ENCODE measurements at regions not wholly inside any gene's neighbourhood (a gene's known extent, or its start where the extent isn't known, plus 50 kb on each side); places are given as distances from the start of the nearest gene placed in this dataset.
"Not testable (repeated sequence)": the region's sequence is repeated elsewhere in the genome, so short reads cannot be mapped to it uniquely, and the experiment has no call there.

DNA sequence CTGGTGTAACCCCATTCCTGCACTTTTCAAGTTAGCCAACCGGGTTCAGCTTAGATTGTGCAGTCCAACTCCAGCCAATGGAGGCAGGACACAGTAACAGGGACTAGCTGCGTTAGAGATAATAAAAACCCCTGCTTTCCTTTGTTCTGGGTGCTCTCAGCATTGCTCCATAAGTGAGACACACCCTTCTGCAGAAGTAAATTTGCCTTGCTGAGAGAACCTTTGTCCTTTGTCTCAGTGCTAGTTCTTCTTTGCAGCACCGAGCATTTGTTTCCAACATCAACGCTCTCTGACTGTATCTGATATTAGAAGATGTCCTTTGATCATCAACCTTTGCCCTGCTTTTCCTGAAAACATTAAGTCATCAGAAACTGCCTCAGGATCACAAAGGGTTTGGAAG is 169.5 kb upstream of the OR13F1 start:
- no peak for DNase-seq

DNA sequence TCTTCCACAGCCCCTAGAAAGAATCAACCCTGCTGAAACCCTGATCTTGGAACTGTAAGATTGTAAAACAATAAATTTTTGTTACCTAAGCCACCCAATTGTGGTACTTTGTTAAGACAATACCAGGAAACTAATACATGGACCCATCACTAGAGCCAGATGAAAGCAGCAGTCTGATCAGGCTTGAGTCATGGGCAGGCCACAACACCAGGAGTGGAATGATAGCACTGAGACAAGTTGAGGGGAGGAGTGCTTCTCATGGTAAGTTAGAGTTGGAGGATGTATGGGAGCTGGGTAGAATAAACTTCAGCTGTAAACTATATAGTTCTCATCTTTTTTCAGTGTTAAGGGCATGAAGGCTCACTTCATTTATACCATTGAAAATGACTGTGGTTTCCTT is 164.4 kb upstream of the OR13F1 start:
- DNase-seq = no peak

DNA sequence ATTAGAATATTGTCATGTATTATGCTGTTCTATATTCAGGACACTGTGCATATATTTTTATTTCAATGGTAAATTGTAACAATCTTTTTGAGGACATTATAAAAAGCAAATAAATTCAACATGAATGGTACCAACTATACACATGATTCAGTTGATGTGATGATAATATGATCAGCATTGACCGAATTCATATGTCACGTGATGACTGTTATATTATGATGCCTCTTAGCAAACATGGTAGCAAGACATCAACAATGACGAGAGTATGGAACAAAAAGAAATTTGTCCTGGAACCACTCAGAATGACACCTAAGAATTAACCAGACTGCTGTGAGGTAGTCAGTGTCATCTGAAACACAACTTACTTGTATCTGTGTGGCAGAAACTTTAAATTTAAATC is 161.5 kb upstream of the OR13F1 start:
- DNase-seq = no peak

DNA sequence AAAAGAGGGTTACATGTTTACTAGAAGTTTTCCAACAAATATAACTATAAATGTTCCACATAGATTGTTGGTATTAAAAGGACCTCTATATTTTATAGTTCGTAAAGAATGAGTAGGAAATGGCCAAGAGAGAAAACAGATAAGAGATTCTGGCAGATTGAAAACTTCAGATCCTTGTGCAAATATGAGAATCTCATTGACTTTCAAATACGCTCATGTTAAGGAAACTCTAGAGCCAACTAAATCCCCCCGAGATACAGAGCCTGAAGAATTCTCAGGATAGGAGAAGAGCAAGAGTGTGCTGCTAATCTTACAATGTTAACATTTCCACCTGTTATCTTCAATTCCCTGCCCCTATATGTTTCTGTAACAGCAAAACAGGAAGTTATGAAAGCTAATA is 159.0 kb upstream of the OR13F1 start:
- no peak for DNase-seq

DNA sequence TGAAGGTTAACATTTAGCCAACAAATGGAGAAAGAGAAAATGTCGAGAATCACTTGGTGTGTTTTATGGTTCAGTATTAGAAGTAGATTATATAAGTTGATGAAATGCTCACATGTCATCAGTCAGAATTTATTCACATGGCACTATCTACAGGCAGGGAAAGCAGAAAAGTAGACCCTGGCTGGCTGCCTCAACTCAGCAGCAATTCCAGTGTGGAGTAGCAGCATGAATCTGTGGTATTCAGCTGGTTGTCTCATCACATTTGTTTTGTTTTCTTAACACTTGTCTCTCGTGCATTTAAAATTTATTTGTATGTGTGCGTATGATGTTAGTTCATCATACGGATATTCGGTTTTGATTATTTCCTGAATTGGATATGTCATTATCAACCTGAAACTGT is 153.5 kb upstream of the OR13F1 start:
- DNase-seq = no peak

DNA sequence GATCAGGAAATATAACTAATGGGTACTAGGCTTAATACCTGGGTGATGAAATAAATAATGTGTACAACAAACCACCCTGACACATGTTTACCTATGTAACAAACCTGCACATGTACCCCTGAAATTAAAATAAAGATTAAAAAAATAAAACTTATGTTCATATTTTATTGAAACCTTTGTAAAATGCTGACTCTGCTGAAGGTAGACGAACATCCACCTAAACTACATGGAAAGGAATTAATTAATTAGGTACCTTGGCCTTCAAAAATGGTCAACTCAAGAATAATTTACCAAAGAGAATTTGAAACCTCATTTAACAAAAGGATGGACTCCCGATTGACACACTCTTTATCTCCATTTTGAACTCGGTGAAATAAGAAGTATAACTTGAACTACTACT is 152.3 kb upstream of the OR13F1 start:
- DNase-seq = no peak

DNA sequence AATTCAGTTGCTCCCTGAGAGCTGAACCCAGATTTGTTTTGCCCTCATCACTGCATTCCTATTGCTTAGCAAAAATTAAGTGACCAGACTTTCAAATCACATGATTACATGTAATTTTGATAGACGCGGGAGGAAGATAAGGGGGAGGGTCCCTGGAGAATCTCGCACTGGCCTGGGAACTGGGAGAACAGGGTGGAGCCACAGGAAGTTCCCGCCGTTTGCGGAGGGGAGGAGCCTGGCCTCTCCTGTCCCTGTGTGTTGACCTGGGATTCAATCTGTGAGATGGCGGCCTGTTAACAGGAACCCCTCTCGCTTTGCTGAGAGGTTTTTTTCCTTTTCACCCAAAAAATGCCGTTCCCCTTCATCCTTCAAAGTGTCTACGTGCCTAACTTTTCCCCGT is 142.9 kb upstream of the OR13F1 start:
- DNase-seq = no peak

DNA sequence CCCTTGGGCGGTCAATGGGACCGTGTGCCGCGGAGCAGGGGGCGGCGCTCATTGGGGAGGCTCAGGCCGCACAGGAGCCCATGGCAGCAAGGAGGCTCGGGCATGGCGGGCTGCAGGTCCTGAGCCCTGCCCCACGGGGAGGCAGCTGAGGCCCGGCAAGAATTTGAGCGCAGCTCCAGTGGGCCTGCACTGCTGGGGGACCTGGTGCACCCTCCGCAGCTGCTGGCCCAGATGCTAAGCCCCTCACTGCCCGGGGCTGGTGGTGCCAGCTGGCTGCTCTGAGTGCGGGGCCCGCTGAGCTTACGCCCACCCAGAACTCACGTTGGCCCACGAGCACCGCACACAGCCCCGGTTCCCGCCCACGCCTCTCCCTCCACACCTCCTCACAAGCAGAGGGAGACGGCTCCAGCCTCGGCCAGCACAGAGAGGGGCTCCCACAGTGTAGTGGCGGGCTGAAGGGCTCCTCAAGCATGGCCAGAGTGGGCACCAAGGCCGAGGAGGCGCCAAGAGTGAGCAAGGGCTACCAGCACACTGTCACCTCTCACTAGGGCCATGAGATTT is 141.1 kb upstream of the OR13F1 start:
- DNase-seq = no peak

DNA sequence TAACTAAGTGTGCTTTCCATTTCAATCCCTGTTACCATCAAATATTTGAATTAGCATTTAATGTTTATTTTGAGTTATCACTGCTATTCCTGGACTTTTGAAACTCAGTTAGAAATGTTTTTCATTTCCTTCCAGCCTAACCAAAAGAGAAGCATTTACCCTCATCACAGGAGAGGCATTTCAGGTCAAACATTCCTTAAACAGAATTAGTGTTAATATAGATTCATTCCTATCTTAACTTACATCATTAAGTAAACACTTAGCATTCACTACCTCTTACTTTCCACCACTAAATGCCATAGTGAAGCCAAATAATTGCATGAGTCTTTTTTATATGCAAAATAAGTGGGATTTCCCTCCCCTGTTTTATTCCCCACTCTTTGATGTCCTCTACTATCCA is 136.6 kb upstream of the OR13F1 start:
- DNase-seq = no peak

DNA sequence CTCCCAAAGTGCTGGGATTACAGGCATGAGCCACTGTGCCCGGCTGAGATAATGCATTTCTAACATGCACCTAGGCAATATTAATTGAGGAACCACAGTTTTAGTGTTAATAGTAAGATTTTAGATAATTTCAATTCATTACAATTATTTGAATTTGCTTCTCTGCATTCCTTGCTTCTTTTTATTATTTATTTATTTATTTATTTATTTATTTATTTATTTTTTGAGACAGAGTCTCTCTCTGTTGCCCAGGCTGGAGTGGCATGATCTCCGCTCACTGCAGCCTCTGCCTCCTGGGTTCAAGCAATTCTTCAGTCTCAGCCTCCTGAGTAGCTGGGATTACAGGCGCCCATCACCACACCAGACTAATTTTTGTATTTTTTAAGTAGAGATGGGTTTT is 135.7 kb upstream of the OR13F1 start:
- DNase-seq = not testable (repeated sequence)

DNA sequence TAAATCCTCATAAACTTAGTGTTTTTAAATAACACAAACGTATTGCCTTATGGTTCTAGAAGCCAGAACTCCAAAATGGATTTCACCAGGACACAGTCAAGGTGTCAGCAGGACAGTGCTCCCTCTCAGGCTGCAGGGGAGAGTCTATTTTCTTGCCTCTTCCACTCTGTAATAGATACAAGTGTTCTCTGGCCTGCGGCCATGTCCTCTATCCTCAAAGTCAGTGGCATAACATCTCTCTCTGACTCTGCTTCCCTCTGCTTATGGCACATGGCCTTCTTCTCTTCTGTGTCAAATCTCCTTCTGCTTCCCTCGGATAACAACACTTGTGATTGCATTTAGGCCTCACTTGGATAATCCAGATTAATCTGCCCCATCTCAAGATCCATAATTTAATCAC is 129.4 kb upstream of the OR13F1 start:
- peak; percentile 37 for DNase-seq

DNA sequence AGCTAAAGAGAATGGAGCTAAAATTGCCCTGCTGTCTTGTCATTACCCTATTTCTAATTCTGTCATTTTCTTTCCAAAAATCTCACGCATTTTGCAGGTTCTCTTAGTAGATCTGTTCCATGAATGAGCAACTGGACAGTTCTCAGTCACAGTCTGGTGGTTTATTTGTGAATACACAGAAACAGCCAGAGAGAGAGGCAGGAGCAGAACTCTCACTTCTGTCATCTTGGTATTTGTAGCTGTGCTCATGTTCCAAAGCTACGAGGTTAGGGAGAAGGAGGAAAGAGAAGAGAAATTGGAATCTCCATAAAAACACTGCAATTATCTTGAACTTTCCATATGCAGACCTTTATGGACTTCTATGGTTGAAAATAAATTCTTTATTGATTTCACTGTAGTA is 118.0 kb upstream of the OR13F1 start:
- no peak for DNase-seq

DNA sequence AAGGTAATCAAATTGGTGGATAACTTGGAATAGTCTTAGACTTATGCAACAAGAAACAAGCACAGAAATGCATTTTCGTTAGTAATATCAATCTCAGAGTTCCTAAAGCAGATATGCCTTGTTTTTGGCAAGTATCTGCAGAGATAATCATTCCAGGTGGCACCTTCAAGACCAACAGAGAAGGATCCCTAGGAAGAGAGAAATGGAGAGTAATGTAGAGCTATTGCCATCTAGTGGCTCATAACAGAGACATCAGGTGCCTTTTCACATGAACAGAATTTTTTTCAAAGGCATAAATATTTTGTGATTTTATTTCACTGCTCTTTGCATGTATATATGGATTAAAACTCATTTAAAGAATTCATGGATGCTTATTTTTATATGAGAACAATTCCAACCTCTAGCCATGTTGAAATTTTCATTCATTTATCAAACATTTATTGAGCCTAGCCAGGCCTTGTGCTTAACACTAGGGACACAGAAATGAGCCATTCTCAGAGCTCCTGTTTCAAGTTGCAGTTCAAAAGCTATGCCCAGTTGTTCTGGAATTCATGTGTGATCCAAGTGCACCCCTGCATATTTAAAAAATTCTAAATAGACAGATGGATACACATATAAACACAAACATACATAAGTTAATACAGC is 117.5 kb upstream of the OR13F1 start:
- peak; percentile 36 for DNase-seq

DNA sequence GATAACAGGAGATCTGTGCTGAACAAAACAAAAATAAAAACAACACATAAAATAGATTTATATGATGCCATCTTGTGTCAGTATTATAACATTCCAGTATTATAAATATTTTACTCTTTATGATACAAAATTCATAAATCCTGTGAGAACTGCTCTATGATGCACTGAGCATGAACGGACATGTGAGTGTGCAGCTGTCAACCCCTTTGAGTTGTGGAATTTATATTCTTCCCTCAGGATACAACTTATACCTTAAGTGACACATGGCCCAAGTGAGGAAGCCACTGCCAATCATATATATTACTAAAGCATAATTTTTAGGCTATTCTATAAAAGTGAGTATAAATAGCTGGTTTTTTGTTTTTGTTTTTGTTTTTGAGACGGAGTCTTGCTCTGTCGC is 116.0 kb upstream of the OR13F1 start:
- DNase-seq = no peak

DNA sequence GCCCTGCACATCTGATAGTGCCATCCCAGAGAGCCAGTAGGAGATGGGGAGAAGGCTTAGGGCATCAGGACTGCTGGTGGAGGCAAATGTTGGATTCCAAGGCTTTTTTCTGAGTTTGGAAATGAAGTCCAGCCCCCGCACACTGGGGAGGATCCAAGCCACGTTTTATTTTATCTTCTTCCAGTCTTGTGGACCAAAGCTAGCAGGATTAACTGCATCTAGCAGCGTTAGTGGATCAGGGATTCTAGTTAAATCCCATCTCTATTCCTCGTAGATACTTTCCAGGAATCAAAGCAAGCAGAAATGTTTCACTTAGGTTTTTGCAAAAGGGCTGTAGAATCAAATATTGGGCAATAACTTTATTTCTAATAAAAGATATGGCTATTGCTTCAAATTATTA is 114.7 kb upstream of the OR13F1 start:
- DNase-seq = no peak

DNA sequence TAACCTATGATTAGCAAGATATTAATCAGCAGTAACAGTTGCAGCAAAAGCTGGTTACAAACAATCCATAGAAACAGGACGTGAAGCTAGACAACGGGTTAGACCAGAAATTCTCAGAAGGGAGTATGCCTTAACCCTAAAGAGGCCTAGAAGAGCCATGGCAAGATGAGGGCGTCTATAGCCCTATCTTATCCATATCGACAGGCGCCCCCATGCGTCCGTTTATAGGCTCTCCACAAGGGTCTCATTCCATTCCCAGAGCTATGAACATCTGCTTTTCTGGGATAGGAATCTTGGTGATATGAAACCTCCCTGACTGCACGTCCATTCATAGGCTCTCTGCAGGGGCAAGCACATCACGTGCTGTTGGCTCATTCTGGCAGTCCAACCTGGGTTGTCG is 109.2 kb upstream of the OR13F1 start:
- not testable (repeated sequence) for DNase-seq

DNA sequence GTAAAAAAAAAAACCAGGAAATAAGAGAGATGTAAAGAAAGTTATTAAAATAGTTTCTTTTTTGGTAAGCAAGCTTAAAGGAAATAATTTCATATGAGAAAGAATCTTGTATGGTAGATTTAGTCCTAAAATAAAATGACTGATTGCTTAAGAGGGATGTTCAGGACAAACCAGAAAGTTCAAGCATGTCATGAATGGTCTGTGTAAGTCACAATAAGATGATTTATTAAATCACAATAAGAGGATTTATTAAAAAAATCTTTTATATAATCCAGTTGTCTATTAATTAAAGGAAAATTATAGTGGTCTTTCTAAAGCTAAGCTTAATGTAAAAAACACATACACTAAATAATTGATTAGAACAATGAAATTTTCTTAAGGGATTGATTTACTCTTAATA is 91.8 kb upstream of the OR13F1 start:
- DNase-seq = no peak

DNA sequence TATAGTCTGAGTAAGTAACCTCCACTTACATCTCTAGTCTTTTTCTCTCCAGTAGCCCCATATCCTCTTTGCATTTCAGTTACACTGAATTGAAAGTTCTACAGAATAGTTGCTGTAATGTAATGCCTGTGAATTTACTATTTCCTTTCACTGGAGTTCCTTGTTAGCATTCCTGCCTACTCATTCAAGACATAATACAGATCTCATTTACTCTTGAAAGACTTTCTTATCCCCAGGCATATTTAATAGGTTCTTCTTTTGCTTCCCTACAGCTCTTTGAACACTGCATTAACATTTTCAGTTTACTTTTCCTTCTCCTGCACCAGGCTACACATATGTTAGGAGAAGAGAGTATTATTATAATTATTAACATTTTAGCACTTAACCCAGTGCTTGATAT is 87.6 kb upstream of the OR13F1 start:
- no peak for DNase-seq

DNA sequence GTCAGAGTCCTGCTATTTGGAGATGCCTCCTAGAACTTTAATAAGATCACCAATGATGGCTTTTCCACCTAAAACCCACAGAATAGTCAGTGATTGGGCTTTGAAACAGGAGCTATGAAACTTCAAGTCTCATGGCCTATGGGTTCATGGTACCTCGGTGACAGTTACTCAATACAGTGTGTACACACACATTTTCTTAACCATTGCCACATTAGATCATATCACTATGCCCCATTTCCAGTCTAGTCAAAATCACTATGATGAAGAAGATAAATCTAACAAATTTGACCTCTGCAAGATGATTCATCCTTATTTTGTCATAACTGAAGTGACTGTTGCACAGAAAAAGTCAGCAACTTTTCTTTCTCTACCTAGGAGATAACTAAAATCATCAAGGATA is 86.8 kb upstream of the OR13F1 start:
- no peak for DNase-seq

DNA sequence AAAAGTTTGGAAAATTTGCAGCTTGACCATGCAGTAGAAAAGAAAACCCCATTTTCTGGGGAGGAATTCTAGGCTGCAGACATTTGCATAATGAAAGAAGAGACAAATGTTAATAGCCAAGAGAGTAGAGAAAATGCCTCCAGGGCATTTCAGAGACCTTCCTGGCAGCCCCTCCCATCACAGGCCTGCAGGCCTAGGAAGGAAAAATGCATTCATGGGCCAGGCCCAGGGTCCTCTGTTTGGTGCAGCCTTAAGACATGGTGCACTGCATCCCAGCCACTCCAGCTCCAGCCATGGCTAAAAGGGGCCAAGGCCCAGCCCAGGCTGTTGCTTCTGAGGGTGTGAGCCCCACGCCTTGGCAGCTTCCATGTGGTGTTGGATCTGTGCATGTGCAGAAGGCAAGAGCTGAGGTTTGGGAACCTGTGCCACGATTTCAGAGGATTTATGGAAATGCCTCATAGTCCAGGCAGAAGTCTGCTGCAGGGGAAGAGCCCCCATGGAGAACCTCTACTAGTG is 75.0 kb upstream of the OR13F1 start:
- no peak for DNase-seq

DNA sequence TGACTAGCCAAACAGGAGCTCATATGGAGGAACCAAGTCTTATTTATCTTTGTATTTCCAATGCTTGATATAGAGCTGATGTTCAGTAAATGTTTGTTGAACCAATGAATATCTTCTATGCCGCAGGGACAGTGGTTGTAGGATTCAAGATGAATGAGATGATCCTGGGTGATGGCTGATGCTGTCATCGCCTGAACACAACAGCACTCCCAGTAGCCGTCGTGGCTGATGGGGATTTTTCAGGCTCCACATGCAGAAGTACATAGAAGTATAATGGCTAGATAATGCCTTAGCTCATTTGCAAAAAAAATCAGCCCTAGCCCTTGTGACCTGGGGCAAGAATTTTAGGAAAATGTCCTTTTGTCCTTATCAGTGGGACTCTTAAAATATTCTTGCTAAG is 69.0 kb upstream of the OR13F1 start:
- no peak for DNase-seq

DNA sequence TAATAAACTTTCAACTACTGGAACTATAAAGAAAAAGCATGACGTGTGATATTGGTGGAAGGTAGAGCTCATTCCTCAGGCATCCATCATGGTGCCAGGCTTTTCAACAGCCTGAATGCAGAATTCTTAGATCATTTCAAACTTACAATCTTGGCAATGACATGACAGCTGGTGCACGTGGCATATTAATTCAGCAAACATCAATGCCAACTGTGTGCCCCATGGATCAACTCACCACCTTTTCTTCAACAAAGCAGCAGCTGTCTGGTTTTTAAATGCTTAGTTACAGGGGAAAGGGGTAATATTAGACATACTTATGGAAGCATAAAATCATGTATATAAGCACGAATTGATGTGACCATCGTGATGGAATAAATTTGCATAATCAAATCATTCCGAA is 56.0 kb upstream of the OR13F1 start:
- peak; percentile 64 for DNase-seq

Data from NCI-H446 treated with DMSO at 0.1 percent for 48 hours (cell line).